ENCODE measurements at regions not wholly inside any gene's neighbourhood (a gene's known extent, or its start where the extent isn't known, plus 50 kb on each side); places are given as distances from the start of the nearest gene placed in this dataset.
A peak's percentile ranks its signal among the peaks of the same experiment; 100 is the strongest.

DNA sequence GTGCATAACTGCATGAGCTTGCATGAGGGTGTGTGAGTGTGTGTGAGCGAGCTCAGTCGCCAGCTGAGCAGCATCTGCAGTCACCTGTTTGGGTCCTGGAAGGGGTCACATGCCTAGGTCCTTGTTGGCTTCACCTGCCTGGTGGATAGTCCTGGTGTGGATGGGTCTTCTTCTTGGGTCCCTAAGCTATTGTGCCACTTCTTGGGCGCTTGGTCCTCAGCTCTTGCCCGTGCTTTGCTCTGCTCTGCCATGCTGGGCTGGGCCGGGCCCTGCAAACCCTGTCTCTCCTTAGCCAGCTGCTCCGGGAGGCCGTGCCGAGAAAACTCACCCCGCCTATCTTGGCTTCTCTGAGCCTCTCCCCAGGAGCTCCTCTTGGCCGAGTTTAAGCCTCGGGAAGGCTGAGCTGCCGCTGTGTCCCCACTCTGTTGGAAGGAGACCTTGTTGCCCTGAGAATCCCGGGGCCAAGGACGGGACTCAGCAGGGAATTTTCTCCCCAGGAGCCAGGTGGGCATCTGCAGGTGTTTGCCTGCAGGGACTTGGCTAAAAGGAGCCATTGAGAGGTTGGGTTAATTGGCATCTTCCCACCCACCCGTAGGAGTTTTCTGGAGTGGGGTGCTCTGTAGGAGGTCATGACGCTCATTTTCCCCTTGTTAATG lies 300.8 kb downstream of the NDUFA10 start:
- H3K27ac ChIP-seq (ENCODE audit: low read length) = no peak overlapping the region
- intact Hi-C loops (cut with micrococcal nuclease) = no loop called here
- TF ChIP-seq CTCF (IDR thresholded peaks at IDR 0.05) = no peak
- 93% methylated on average over 16 of the region's 16 CpGs for WGBS (ENCODE audit: insufficient coverage)
- no peaks in the 10 kb centered on the region for H3K27me3 Mint-ChIP-seq (ENCODE audit: low read depth in 2 of 2)
- no peaks in the 10 kb centered on the region for H3K9me3 ChIP-seq (ENCODE audit: control insufficient read depth, insufficient read depth, low read length)
- H3K36me3 Mint-ChIP-seq = no peaks in the 10 kb centered on the region
- no peaks in the 10 kb centered on the region for H3K36me3 ChIP-seq (ENCODE audit: control insufficient read depth, insufficient read depth, low read length)
- DNase-seq = peak in 1 of 2 donors; percentile 9
- no peaks in the 10 kb centered on the region for H3K4me1 Mint-ChIP-seq
- H3K4me1 ChIP-seq (ENCODE audit: control insufficient read depth, insufficient read depth, low read length) = no peaks in the 10 kb centered on the region
- no peaks in the 10 kb centered on the region for H3K9me3 Mint-ChIP-seq
- no peak for ATAC-seq
- H3K27me3 ChIP-seq (ENCODE audit: control insufficient read depth, insufficient read depth, low read length) = no peaks in the 10 kb centered on the region
- no peak overlapping the region for H3K4me3 ChIP-seq (ENCODE audit: low read length)
- H3K27ac Mint-ChIP-seq = no peak overlapping the region
- H3K4me3 Mint-ChIP-seq = no peak overlapping the region

DNA sequence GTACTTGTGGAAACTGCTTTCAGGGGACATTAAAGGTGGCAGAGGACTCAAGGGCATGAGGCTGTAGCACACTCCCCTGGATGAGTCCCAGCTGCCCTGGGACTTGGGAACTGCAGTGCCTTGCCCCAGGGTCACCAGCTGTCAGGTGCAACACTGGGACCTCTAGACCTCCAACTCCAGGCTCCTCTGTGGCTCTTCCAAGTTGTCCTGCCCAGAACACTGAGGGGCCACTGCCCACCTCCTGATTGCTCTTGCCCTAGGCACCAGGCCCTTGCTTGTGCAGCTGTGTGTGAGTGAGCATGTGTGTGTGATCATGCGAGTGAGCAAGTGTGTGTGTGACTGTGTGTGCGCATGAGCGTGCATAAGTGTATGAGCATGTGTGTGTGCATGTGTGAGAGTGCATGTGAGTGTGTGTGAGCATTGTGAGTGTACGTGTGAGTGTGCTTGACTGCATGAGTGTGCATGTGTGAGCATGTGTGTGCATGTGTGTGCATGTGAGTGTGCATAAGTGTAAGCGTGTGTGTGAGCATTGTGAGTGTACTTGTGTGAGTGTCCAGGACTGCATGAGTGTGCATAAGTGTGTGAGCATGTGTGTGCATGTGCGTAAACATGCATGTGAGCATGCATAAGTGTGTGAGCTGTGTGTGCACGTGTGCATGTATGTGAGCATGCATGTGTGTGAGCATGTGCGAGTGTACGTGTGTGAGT lies 301.5 kb downstream of the NDUFA10 start:
- Mint-ChIP-seq H3K27ac (no peak overlapping the region), H3K4me1 (no peaks in the 10 kb centered on the region), H3K4me3 (no peak overlapping the region), H3K9me3 (no peaks in the 10 kb centered on the region), H3K27me3 (ENCODE audit: low read depth in 2 of 2) (no peaks in the 10 kb centered on the region), H3K36me3 (no peaks in the 10 kb centered on the region)
- no peaks in the 10 kb centered on the region for H3K36me3 ChIP-seq (ENCODE audit: control insufficient read depth, insufficient read depth, low read length)
- WGBS (ENCODE audit: insufficient coverage) = 93% methylated on average over 9 of the region's 9 CpGs
- TF ChIP-seq CTCF (IDR thresholded peaks at IDR 0.05) = no peak
- intact Hi-C loops (cut with micrococcal nuclease) = no loop called here
- H3K27me3 ChIP-seq (ENCODE audit: control insufficient read depth, insufficient read depth, low read length) = no peaks in the 10 kb centered on the region
- ATAC-seq = peak in 1 of 3 donors; percentile 5
- no peak overlapping the region for H3K4me3 ChIP-seq (ENCODE audit: low read length)
- no peaks in the 10 kb centered on the region for H3K4me1 ChIP-seq (ENCODE audit: control insufficient read depth, insufficient read depth, low read length)
- H3K9me3 ChIP-seq (ENCODE audit: control insufficient read depth, insufficient read depth, low read length) = no peaks in the 10 kb centered on the region
- H3K27ac ChIP-seq (ENCODE audit: low read length) = no peak overlapping the region
- DNase-seq = peak in 1 of 2 donors; percentile 11

- Mint-ChIP-seq H3K4me3 (no peak overlapping the region), H3K4me1 (no peaks in the 10 kb centered on the region), H3K36me3 (no peaks in the 10 kb centered on the region), H3K27me3 (ENCODE audit: low read depth in 2 of 2) (no peaks in the 10 kb centered on the region), H3K27ac (no peak overlapping the region), H3K9me3 (no peaks in the 10 kb centered on the region)
- TF ChIP-seq CTCF (IDR thresholded peaks at IDR 0.05) = no peak
- 91% methylated on average over 16 of the region's 16 CpGs for WGBS (ENCODE audit: insufficient coverage)
- no peaks in the 10 kb centered on the region for H3K9me3 ChIP-seq (ENCODE audit: control insufficient read depth, insufficient read depth, low read length)
- DNase-seq (no peak), ATAC-seq (no peak)
- no peak overlapping the region for H3K4me3 ChIP-seq (ENCODE audit: low read length)
- no peak overlapping the region for H3K27ac ChIP-seq (ENCODE audit: low read length)
- H3K27me3 ChIP-seq (ENCODE audit: control insufficient read depth, insufficient read depth, low read length) = no peaks in the 10 kb centered on the region
- no peaks in the 10 kb centered on the region for H3K4me1 ChIP-seq (ENCODE audit: control insufficient read depth, insufficient read depth, low read length)
- H3K36me3 ChIP-seq (ENCODE audit: control insufficient read depth, insufficient read depth, low read length) = no peaks in the 10 kb centered on the region
- intact Hi-C loops (cut with micrococcal nuclease) = no loop called here
These were observed 302.2 kb downstream of the NDUFA10 start for GRCh38 chr2:239722760-239723470.
